ENCODE measurements at regions not wholly inside any gene's neighbourhood (a gene's known extent, or its start where the extent isn't known, plus 50 kb on each side); places are given as distances from the start of the nearest gene placed in this dataset.
"Not testable (repeated sequence)": the region's sequence is repeated elsewhere in the genome, so short reads cannot be mapped to it uniquely, and the experiment has no call there.

GRCh38 chr10:31135171-31135570 lies 103.5 kb upstream of the ZNF438 start:
- Histone ChIP-seq H3K36me3 (ENCODE audit: control insufficient read depth, insufficient read depth, low read length, severe bottlenecking) (no peaks in the 10 kb centered on the region), H3K9ac (ENCODE audit: low read length) (no peak overlapping the region), H3K27me3 (replicated peaks; ENCODE audit: control insufficient read depth, insufficient read depth, low read length) (no peaks in the 10 kb centered on the region), H3K4me3 (ENCODE audit: low read length) (no peak overlapping the region), H3K9me3 (ENCODE audit: control insufficient read depth, low read length) (no peaks in the 10 kb centered on the region), H3K4me1 (ENCODE audit: control insufficient read depth, insufficient read depth, low read length) (peaks cover 13% of the 10 kb centered on the region)
- no peak for DNase-seq (ENCODE audit: low read depth)

GRCh38 chr10:31135791-31136190 lies 104.1 kb upstream of the ZNF438 start:
- not testable (repeated sequence) for H3K36me3 ChIP-seq (ENCODE audit: control insufficient read depth, insufficient read depth, low read length, severe bottlenecking); H3K27me3 ChIP-seq (replicated peaks; ENCODE audit: control insufficient read depth, insufficient read depth, low read length); H3K4me3 ChIP-seq (ENCODE audit: low read length); H3K9ac ChIP-seq (ENCODE audit: low read length); DNase-seq (ENCODE audit: low read depth); H3K9me3 ChIP-seq (ENCODE audit: control insufficient read depth, low read length)
- H3K4me1 ChIP-seq (ENCODE audit: control insufficient read depth, insufficient read depth, low read length), result peaks cover 13% of the 10 kb centered on the region

- Histone ChIP-seq H3K36me3 (ENCODE audit: control insufficient read depth, insufficient read depth, low read length, severe bottlenecking) (no peaks in the 10 kb centered on the region), H3K27me3 (replicated peaks; ENCODE audit: control insufficient read depth, insufficient read depth, low read length) (no peaks in the 10 kb centered on the region), H3K4me3 (ENCODE audit: low read length) (no peak overlapping the region), H3K4me1 (ENCODE audit: control insufficient read depth, insufficient read depth, low read length) (peaks cover 13% of the 10 kb centered on the region), H3K9me3 (ENCODE audit: control insufficient read depth, low read length) (no peaks in the 10 kb centered on the region), H3K9ac (ENCODE audit: low read length) (no peak overlapping the region)
- no peak for DNase-seq (ENCODE audit: low read depth)
Observed at GRCh38 chr10:31136386-31136785, 104.7 kb upstream of the ZNF438 start.

- H3K4me1 ChIP-seq (ENCODE audit: control insufficient read depth, insufficient read depth, low read length), result peaks cover 13% of the 10 kb centered on the region
- no peak overlapping the region for H3K9ac ChIP-seq (ENCODE audit: low read length)
- H3K27me3 ChIP-seq (replicated peaks; ENCODE audit: control insufficient read depth, insufficient read depth, low read length), result no peaks in the 10 kb centered on the region
- H3K36me3 ChIP-seq (ENCODE audit: control insufficient read depth, insufficient read depth, low read length, severe bottlenecking), result no peaks in the 10 kb centered on the region
- H3K9me3 ChIP-seq (ENCODE audit: control insufficient read depth, low read length), result no peaks in the 10 kb centered on the region
- peak; percentile 51 for DNase-seq (ENCODE audit: low read depth)
- no peak overlapping the region for H3K4me3 ChIP-seq (ENCODE audit: low read length)
Observed at GRCh38 chr10:31136930-31137885, 105.5 kb upstream of the ZNF438 start.

GRCh38 chr10:31138026-31138553 lies 106.4 kb upstream of the ZNF438 start:
- H3K4me1 ChIP-seq (ENCODE audit: control insufficient read depth, insufficient read depth, low read length), result peaks cover 13% of the 10 kb centered on the region
- DNase-seq (ENCODE audit: low read depth), result no peak
- H3K27me3 ChIP-seq (replicated peaks; ENCODE audit: control insufficient read depth, insufficient read depth, low read length), result no peaks in the 10 kb centered on the region
- H3K36me3 ChIP-seq (ENCODE audit: control insufficient read depth, insufficient read depth, low read length, severe bottlenecking), result no peaks in the 10 kb centered on the region
- H3K9ac ChIP-seq (ENCODE audit: low read length), result no peak overlapping the region
- no peaks in the 10 kb centered on the region for H3K9me3 ChIP-seq (ENCODE audit: control insufficient read depth, low read length)
- no peak overlapping the region for H3K4me3 ChIP-seq (ENCODE audit: low read length)

GRCh38 chr10:31139497-31139896 lies 107.8 kb upstream of the ZNF438 start:
- Histone ChIP-seq H3K4me1 (ENCODE audit: control insufficient read depth, insufficient read depth, low read length) (peaks cover 10% of the 10 kb centered on the region), H3K27me3 (replicated peaks; ENCODE audit: control insufficient read depth, insufficient read depth, low read length) (no peaks in the 10 kb centered on the region), H3K9me3 (ENCODE audit: control insufficient read depth, low read length) (no peaks in the 10 kb centered on the region), H3K4me3 (ENCODE audit: low read length) (no peak overlapping the region), H3K9ac (ENCODE audit: low read length) (no peak overlapping the region), H3K36me3 (ENCODE audit: control insufficient read depth, insufficient read depth, low read length, severe bottlenecking) (no peaks in the 10 kb centered on the region)
- DNase-seq (ENCODE audit: low read depth), result no peak

GRCh38 chr10:31140716-31141115 lies 109.1 kb upstream of the ZNF438 start:
- Histone ChIP-seq H3K9me3 (ENCODE audit: control insufficient read depth, low read length) (no peaks in the 10 kb centered on the region), H3K4me1 (ENCODE audit: control insufficient read depth, insufficient read depth, low read length) (peaks cover 10% of the 10 kb centered on the region), H3K4me3 (ENCODE audit: low read length) (no peak overlapping the region), H3K27me3 (replicated peaks; ENCODE audit: control insufficient read depth, insufficient read depth, low read length) (no peaks in the 10 kb centered on the region), H3K9ac (ENCODE audit: low read length) (no peak overlapping the region), H3K36me3 (ENCODE audit: control insufficient read depth, insufficient read depth, low read length, severe bottlenecking) (no peaks in the 10 kb centered on the region)
- DNase-seq (ENCODE audit: low read depth), result no peak

GRCh38 chr10:31142026-31142425 lies 110.4 kb upstream of the ZNF438 start:
- H3K27me3 ChIP-seq (replicated peaks; ENCODE audit: control insufficient read depth, insufficient read depth, low read length), result no peaks in the 10 kb centered on the region
- H3K9ac ChIP-seq (ENCODE audit: low read length), result no peak overlapping the region
- peaks cover 5% of the 10 kb centered on the region for H3K4me1 ChIP-seq (ENCODE audit: control insufficient read depth, insufficient read depth, low read length)
- no peaks in the 10 kb centered on the region for H3K36me3 ChIP-seq (ENCODE audit: control insufficient read depth, insufficient read depth, low read length, severe bottlenecking)
- no peaks in the 10 kb centered on the region for H3K9me3 ChIP-seq (ENCODE audit: control insufficient read depth, low read length)
- H3K4me3 ChIP-seq (ENCODE audit: low read length), result no peak overlapping the region
- peak; percentile 37 for DNase-seq (ENCODE audit: low read depth)

- no peaks in the 10 kb centered on the region for H3K27me3 ChIP-seq (replicated peaks; ENCODE audit: control insufficient read depth, insufficient read depth, low read length)
- DNase-seq (ENCODE audit: low read depth), result no peak
- peaks cover 10% of the 10 kb centered on the region for H3K4me1 ChIP-seq (ENCODE audit: control insufficient read depth, insufficient read depth, low read length)
- no peak overlapping the region for H3K9ac ChIP-seq (ENCODE audit: low read length)
- H3K9me3 ChIP-seq (ENCODE audit: control insufficient read depth, low read length), result no peaks in the 10 kb centered on the region
- H3K36me3 ChIP-seq (ENCODE audit: control insufficient read depth, insufficient read depth, low read length, severe bottlenecking), result no peaks in the 10 kb centered on the region
- no peak overlapping the region for H3K4me3 ChIP-seq (ENCODE audit: low read length)
Observed at GRCh38 chr10:31143331-31143935, 111.8 kb upstream of the ZNF438 start.

- Histone ChIP-seq H3K9ac (ENCODE audit: low read length) (no peak overlapping the region), H3K4me1 (ENCODE audit: control insufficient read depth, insufficient read depth, low read length) (peaks cover 10% of the 10 kb centered on the region), H3K36me3 (ENCODE audit: control insufficient read depth, insufficient read depth, low read length, severe bottlenecking) (no peaks in the 10 kb centered on the region), H3K4me3 (ENCODE audit: low read length) (no peak overlapping the region), H3K9me3 (ENCODE audit: control insufficient read depth, low read length) (no peaks in the 10 kb centered on the region), H3K27me3 (replicated peaks; ENCODE audit: control insufficient read depth, insufficient read depth, low read length) (no peaks in the 10 kb centered on the region)
- no peak for DNase-seq (ENCODE audit: low read depth)
Observed at GRCh38 chr10:31145986-31146385, 114.3 kb upstream of the ZNF438 start.

GRCh38 chr10:31146491-31147209 lies 115.0 kb upstream of the ZNF438 start:
- peaks cover 10% of the 10 kb centered on the region for H3K4me1 ChIP-seq (ENCODE audit: control insufficient read depth, insufficient read depth, low read length)
- peak; percentile 64 for DNase-seq (ENCODE audit: low read depth)

More at GRCh38 chr10:31146491-31147209, 115.0 kb upstream of the ZNF438 start:
- Histone ChIP-seq H3K27me3 (replicated peaks; ENCODE audit: control insufficient read depth, insufficient read depth, low read length) (no peaks in the 10 kb centered on the region), H3K9me3 (ENCODE audit: control insufficient read depth, low read length) (no peaks in the 10 kb centered on the region), H3K36me3 (ENCODE audit: control insufficient read depth, insufficient read depth, low read length, severe bottlenecking) (no peaks in the 10 kb centered on the region), H3K9ac (ENCODE audit: low read length) (no peak overlapping the region), H3K4me3 (ENCODE audit: low read length) (no peak overlapping the region)
